ENCODE measurements at regions not wholly inside any gene's neighbourhood (a gene's known extent, or its start where the extent isn't known, plus 50 kb on each side); places are given as distances from the start of the nearest gene placed in this dataset.

DNA sequence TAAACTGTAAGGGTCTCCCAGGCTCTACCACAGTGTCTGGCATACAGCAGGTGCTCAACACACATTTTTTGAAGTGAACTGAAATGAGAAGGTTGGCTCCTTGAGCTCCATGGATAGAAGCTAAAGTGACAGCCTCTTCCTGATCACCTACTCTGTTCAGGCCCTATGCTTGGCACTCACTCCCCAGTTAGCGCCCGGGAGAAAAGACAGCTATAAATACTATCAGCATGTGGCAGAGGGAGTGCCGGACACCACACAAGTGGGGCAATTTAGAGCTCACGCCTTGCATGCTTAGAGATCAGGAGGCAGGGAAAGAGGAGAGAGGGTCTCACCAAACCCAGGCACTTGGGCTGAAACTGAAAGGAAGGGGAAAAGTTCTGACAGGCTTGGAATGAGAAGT is 195.5 kb downstream of the BUD13 start:
- peaks cover 0 to 38% of the 10 kb centered on the region in 2 experiments for H3K27me3 ChIP-seq (replicated peaks in 1 of 2; ENCODE audit: control insufficient read depth in 2 of 2, extremely low read depth in 1 of 2, insufficient read depth in 2 of 2, low read length in 1 of 2)
- Mint-ChIP-seq H3K36me3 (no peaks in the 10 kb centered on the region), H3K27me3 (peaks cover 38 to 41% of the 10 kb centered on the region in 2 donors), H3K27ac (peak overlapping the region in 1 of 2 donors; percentile 68), H3K9me3 (no peaks in the 10 kb centered on the region), H3K4me1 (no peaks in the 10 kb centered on the region), H3K4me3 (no peak overlapping the region)
- POLR2A ChIA-PET: no interaction called here
- no peaks in the 10 kb centered on the region for H3K36me3 ChIP-seq (ENCODE audit: control insufficient read depth in 2 of 2, extremely low read depth in 1 of 2, insufficient read depth in 1 of 2, low read length in 1 of 2)
- DNase-seq: no peak
- no peak for ATAC-seq (replicated peaks in 1 of 4)
- CTCF ChIA-PET: no interaction called here
- no peaks in the 10 kb centered on the region for H3K4me1 ChIP-seq (ENCODE audit: control insufficient read depth in 1 of 2, extremely low read depth in 1 of 2, insufficient read depth in 2 of 2, low read length in 2 of 2)
- no peaks in the 10 kb centered on the region for H3K9me3 ChIP-seq
- H3K27ac ChIP-seq (ENCODE audit: low read length): no peak overlapping the region
- H3K4me3 ChIP-seq (ENCODE audit: control insufficient read depth in 1 of 2, extremely low read depth in 1 of 2, low read length in 1 of 2): no peak overlapping the region
- 38% methylated on average over 2 of the region's 4 CpGs for WGBS (ENCODE audit: insufficient coverage)

DNA sequence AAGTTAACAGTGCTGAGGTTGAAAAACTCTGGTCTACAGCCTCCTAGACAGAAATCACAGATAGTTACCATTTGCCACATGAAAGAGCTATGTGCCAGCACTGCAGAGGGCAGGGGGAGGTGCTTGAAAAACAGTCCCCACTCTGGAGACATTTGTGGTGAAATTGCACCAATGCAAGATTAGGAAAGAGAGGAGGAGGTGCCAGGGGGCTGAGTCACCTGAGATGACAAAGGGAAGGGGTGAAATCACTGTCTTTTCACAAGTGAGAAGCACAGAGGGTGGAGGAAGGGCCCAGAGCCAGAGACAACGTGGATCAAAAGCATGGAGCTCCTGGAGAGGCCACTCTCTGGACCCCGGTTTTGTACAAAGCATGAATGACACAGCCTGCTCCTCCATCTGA is 196.3 kb downstream of the BUD13 start:
- ChIA-PET POLR2A (no interaction called here), CTCF (no interaction called here)
- no peak for ATAC-seq (replicated peaks in 1 of 4)
- Mint-ChIP-seq H3K36me3 (no peaks in the 10 kb centered on the region), H3K27me3 (peaks cover 30 to 33% of the 10 kb centered on the region in 2 donors), H3K9me3 (no peaks in the 10 kb centered on the region), H3K27ac (no peak overlapping the region), H3K4me1 (no peaks in the 10 kb centered on the region), H3K4me3 (no peak overlapping the region)
- Histone ChIP-seq H3K4me1 (ENCODE audit: control insufficient read depth in 1 of 2, extremely low read depth in 1 of 2, insufficient read depth in 2 of 2, low read length in 2 of 2) (no peaks in the 10 kb centered on the region), H3K27ac (ENCODE audit: low read length) (no peak overlapping the region), H3K27me3 (replicated peaks in 1 of 2; ENCODE audit: control insufficient read depth in 2 of 2, extremely low read depth in 1 of 2, insufficient read depth in 2 of 2, low read length in 1 of 2) (peaks cover 0 to 31% of the 10 kb centered on the region in 2 experiments), H3K36me3 (ENCODE audit: control insufficient read depth in 2 of 2, extremely low read depth in 1 of 2, insufficient read depth in 1 of 2, low read length in 1 of 2) (no peaks in the 10 kb centered on the region), H3K4me3 (ENCODE audit: control insufficient read depth in 1 of 2, extremely low read depth in 1 of 2, low read length in 1 of 2) (no peak overlapping the region), H3K9me3 (no peaks in the 10 kb centered on the region)
- WGBS (ENCODE audit: insufficient coverage): 20% methylated on average over 2 of the region's 2 CpGs
- no peak for DNase-seq

DNA sequence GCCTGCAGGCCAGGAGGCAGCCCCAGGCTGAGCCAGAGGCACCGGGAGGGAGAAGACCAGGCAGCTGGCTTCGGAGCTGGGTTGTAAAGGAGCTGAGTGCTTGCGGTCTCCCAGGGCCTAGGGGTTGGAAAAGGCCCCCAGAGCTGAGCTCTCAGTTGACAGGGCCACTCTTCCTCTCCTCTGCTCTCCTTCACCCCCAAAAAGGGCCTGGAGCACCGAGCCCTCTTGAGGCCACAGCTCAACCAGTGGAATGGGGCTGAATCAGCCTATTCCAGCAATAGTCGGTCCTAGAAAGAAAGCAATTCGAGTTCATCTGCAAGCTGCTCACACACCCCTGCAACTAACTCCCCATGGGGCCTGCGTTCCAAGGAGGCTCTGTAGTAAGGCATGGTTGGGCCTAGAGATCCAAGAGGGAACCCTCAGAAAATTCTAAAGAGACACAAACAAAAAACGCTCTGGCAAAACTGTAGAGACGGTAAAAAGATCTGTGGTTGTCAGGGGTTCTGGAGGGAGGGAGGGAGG is 205.0 kb downstream of the BUD13 start:
- Mint-ChIP-seq H3K27ac (no peak overlapping the region), H3K36me3 (no peaks in the 10 kb centered on the region), H3K27me3 (peaks cover 13 to 18% of the 10 kb centered on the region in 2 donors), H3K9me3 (peaks cover 0 to 10% (median 7%) of the 10 kb centered on the region in 3 donors), H3K4me3 (no peak overlapping the region), H3K4me1 (no peaks in the 10 kb centered on the region)
- ChIA-PET POLR2A (no interaction called here), CTCF (no interaction called here)
- Histone ChIP-seq H3K36me3 (ENCODE audit: control insufficient read depth in 2 of 2, extremely low read depth in 1 of 2, insufficient read depth in 1 of 2, low read length in 1 of 2) (no peaks in the 10 kb centered on the region), H3K4me3 (ENCODE audit: control insufficient read depth in 1 of 2, extremely low read depth in 1 of 2, low read length in 1 of 2) (no peak overlapping the region), H3K27me3 (replicated peaks in 1 of 2; ENCODE audit: control insufficient read depth in 2 of 2, extremely low read depth in 1 of 2, insufficient read depth in 2 of 2, low read length in 1 of 2) (peaks cover 0 to 15% of the 10 kb centered on the region in 2 experiments), H3K9me3 (no peaks in the 10 kb centered on the region), H3K27ac (ENCODE audit: low read length) (no peak overlapping the region), H3K4me1 (ENCODE audit: control insufficient read depth in 1 of 2, extremely low read depth in 1 of 2, insufficient read depth in 2 of 2, low read length in 2 of 2) (no peaks in the 10 kb centered on the region)
- ATAC-seq (replicated peaks in 1 of 4) (no peak), DNase-seq (no peak)
- WGBS (ENCODE audit: insufficient coverage): 70% methylated on average over 3 of the region's 9 CpGs

DNA sequence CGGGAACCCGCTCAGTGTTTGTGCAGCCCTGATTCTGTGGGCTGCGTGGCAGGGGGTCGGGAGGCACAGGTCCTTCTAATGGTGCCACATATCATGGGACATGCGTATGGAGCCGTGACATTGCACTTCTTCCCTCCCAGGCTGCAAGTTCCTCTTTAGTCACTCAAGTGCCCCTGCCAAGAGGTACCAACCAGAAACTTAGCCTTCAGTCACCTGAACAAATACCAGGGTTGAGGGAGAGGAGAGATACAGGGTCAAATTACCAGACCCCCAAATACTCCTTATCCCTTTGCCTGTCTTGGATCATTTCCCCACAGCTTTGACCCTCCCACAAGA is 209.1 kb downstream of the BUD13 start:
- Histone ChIP-seq H3K4me3 (ENCODE audit: control insufficient read depth in 1 of 2, extremely low read depth in 1 of 2, low read length in 1 of 2) (no peak overlapping the region), H3K27ac (ENCODE audit: low read length) (no peak overlapping the region), H3K9me3 (no peaks in the 10 kb centered on the region), H3K36me3 (ENCODE audit: control insufficient read depth in 2 of 2, extremely low read depth in 1 of 2, insufficient read depth in 1 of 2, low read length in 1 of 2) (no peaks in the 10 kb centered on the region), H3K27me3 (replicated peaks in 1 of 2; ENCODE audit: control insufficient read depth in 2 of 2, extremely low read depth in 1 of 2, insufficient read depth in 2 of 2, low read length in 1 of 2) (peaks cover 0 to 23% of the 10 kb centered on the region in 2 experiments), H3K4me1 (ENCODE audit: control insufficient read depth in 1 of 2, extremely low read depth in 1 of 2, insufficient read depth in 2 of 2, low read length in 2 of 2) (no peaks in the 10 kb centered on the region)
- WGBS (ENCODE audit: insufficient coverage): 44% methylated on average over 4 of the region's 6 CpGs
- CTCF ChIA-PET: no interaction called here
- no peaks in the 10 kb centered on the region for H3K36me3 Mint-ChIP-seq
- peaks cover 14 to 15% of the 10 kb centered on the region in 2 donors for H3K27me3 Mint-ChIP-seq
- H3K4me1 Mint-ChIP-seq: no peaks in the 10 kb centered on the region
- H3K27ac Mint-ChIP-seq: no peak overlapping the region
- POLR2A ChIA-PET: no interaction called here
- ATAC-seq (replicated peaks in 1 of 4) (no peak), DNase-seq (no peak)
- H3K9me3 Mint-ChIP-seq: peaks cover 0 to 10% (median 7%) of the 10 kb centered on the region in 3 donors
- no peak overlapping the region for H3K4me3 Mint-ChIP-seq

DNA sequence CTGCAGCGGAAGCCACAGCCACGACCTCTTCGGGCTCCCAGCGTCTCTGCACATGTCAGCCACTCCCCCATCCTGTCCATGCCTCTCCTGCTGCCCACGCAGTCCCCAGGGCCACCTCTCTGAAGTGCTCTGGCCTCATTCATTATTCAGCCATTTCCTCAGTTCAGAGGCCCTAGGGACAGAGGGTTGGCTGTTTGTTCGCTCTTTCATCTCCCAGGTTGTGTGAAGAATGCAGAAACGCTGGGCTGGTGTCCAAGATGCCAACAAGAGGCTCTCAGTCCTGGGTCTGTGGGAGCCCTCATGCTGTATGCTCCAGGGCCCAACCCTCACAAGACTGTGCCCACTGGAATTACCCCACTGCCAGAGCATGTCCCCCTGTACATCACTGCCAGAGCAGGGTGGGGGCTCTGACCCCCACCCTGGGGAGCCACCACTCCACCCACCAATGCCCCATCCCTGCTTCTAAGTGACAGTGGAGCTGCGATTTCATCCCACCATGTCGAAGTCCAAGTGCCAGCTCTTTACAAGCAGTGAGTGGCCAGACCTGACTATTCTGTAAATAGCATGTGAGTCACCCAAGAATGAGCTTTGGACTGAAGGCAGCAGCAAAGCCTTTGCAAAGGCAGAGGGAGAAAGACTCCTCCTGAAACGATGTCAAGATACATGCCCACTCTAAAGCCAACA is 209.6 kb downstream of the BUD13 start:
- ATAC-seq (replicated peaks in 1 of 4) (no peak), DNase-seq (no peak)
- H3K27me3 Mint-ChIP-seq: peaks cover 14 to 15% of the 10 kb centered on the region in 2 donors
- 38% methylated on average over 9 of the region's 10 CpGs for WGBS (ENCODE audit: insufficient coverage)
- peaks cover 0 to 26% of the 10 kb centered on the region in 2 experiments for H3K27me3 ChIP-seq (replicated peaks in 1 of 2; ENCODE audit: control insufficient read depth in 2 of 2, extremely low read depth in 1 of 2, insufficient read depth in 2 of 2, low read length in 1 of 2)
- H3K4me3 ChIP-seq (ENCODE audit: control insufficient read depth in 1 of 2, extremely low read depth in 1 of 2, low read length in 1 of 2): no peak overlapping the region
- H3K27ac Mint-ChIP-seq: no peak overlapping the region
- no peak overlapping the region for H3K27ac ChIP-seq (ENCODE audit: low read length)
- H3K36me3 ChIP-seq (ENCODE audit: control insufficient read depth in 2 of 2, extremely low read depth in 1 of 2, insufficient read depth in 1 of 2, low read length in 1 of 2): no peaks in the 10 kb centered on the region
- no peaks in the 10 kb centered on the region for H3K4me1 ChIP-seq (ENCODE audit: control insufficient read depth in 1 of 2, extremely low read depth in 1 of 2, insufficient read depth in 2 of 2, low read length in 2 of 2)
- H3K4me1 Mint-ChIP-seq: no peaks in the 10 kb centered on the region
- ChIA-PET POLR2A (no interaction called here), CTCF (no interaction called here)
- H3K9me3 ChIP-seq: no peaks in the 10 kb centered on the region
- H3K36me3 Mint-ChIP-seq: no peaks in the 10 kb centered on the region
- H3K4me3 Mint-ChIP-seq: no peak overlapping the region
- peaks cover 0 to 10% (median 7%) of the 10 kb centered on the region in 3 donors for H3K9me3 Mint-ChIP-seq

DNA sequence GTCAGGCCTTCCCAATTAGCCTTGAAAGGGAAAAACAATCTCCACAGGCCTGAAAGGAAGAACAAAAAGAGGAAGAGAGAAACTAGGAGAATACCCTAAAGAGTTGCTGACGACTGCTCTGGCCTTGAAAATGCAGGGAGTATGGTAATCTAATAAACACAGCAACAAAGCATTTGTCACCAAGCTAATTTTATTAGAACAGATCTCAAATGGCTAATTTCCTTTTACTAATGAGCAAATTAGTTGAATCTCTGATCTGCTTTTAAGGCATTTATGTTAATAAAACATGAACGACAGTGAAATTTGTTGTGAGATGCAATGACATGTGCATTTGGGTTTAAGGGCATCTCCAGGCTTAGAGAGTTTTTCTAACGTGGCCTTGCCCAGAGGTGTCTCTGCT is 212.2 kb downstream of the BUD13 start:
- Mint-ChIP-seq H3K27ac (no peak overlapping the region), H3K27me3 (peaks cover 11 to 14% of the 10 kb centered on the region in 2 donors), H3K36me3 (no peaks in the 10 kb centered on the region), H3K4me1 (no peaks in the 10 kb centered on the region), H3K4me3 (no peak overlapping the region), H3K9me3 (peaks cover 5 to 16% (median 6%) of the 10 kb centered on the region in 3 donors)
- Histone ChIP-seq H3K4me1 (ENCODE audit: control insufficient read depth in 1 of 2, extremely low read depth in 1 of 2, insufficient read depth in 2 of 2, low read length in 2 of 2) (no peaks in the 10 kb centered on the region), H3K27ac (ENCODE audit: low read length) (no peak overlapping the region), H3K9me3 (no peaks in the 10 kb centered on the region), H3K36me3 (ENCODE audit: control insufficient read depth in 2 of 2, extremely low read depth in 1 of 2, insufficient read depth in 1 of 2, low read length in 1 of 2) (no peaks in the 10 kb centered on the region), H3K4me3 (ENCODE audit: control insufficient read depth in 1 of 2, extremely low read depth in 1 of 2, low read length in 1 of 2) (no peak overlapping the region), H3K27me3 (replicated peaks in 1 of 2; ENCODE audit: control insufficient read depth in 2 of 2, extremely low read depth in 1 of 2, insufficient read depth in 2 of 2, low read length in 1 of 2) (peaks cover 0 to 27% of the 10 kb centered on the region in 2 experiments)
- no peak for DNase-seq
- no peak for ATAC-seq (replicated peaks in 1 of 4)
- WGBS (ENCODE audit: insufficient coverage): 68% methylated on average over 2 of the region's 3 CpGs
- ChIA-PET CTCF (no interaction called here), POLR2A (no interaction called here)
